ENCODE measurements at regions not wholly inside any gene's neighbourhood (a gene's known extent, or its start where the extent isn't known, plus 50 kb on each side); places are given as distances from the start of the nearest gene placed in this dataset.
"Not testable (repeated sequence)": the region's sequence is repeated elsewhere in the genome, so short reads cannot be mapped to it uniquely, and the experiment has no call there.

DNA sequence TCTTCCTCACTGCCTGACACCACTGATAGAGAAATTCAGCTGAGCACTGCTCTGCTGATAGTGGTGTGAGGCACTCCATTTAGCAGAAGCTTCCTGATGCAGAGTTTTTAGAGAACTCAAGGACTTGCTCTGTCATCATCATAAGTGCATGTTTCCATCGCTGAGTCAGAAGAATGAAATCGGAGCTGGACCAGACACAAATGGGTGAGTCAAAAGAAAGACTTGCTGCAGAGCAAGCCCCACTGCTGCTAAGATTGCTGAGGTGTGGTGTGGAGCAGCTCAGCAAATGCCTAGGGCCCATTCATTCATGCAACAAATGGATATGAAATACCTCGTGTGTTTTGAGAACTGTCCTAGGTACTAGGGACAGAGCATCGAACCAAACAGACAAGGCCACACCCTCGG, 410.2 kb upstream of the SLC30A5 start:
- no peak overlapping the region for H3K4me3 ChIP-seq (ENCODE audit: low read depth, low read length)
- no peak for DNase-seq (ENCODE audit: low read depth)
- TF ChIP-seq, protein P1, sequence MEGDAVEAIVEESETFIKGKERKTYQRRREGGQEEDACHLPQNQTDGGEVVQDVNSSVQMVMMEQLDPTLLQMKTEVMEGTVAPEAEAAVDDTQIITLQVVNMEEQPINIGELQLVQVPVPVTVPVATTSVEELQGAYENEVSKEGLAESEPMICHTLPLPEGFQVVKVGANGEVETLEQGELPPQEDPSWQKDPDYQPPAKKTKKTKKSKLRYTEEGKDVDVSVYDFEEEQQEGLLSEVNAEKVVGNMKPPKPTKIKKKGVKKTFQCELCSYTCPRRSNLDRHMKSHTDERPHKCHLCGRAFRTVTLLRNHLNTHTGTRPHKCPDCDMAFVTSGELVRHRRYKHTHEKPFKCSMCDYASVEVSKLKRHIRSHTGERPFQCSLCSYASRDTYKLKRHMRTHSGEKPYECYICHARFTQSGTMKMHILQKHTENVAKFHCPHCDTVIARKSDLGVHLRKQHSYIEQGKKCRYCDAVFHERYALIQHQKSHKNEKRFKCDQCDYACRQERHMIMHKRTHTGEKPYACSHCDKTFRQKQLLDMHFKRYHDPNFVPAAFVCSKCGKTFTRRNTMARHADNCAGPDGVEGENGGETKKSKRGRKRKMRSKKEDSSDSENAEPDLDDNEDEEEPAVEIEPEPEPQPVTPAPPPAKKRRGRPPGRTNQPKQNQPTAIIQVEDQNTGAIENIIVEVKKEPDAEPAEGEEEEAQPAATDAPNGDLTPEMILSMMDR (IDR thresholded peaks at IDR 0.05; ENCODE audit: insufficient read depth, low read depth, low read length, missing control alignments), result no peak

DNA sequence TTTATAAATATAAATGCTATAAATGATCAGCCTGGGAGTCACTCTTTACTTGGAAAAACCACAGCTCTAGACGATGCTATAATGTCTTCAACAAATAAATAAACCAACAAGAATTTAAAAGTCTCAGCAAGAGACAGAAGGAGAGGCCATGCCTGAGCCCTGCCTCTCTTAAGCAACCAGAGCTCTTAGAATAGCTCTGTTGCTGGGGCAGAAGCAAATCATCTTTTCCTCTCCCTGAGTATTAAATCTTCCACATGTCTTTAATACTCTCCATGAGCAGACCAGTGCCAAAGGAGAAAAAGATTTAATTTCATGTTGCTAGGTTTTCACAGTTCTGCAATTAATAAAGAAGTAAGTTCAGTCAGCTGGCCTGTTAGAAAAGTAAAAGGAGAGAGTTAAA, 408.0 kb upstream of the SLC30A5 start:
- DNase-seq (ENCODE audit: low read depth), result no peak
- TF ChIP-seq, protein P1 (IDR thresholded peaks at IDR 0.05; ENCODE audit: insufficient read depth, low read depth, low read length, missing control alignments), result no peak
- no peak overlapping the region for H3K4me3 ChIP-seq (ENCODE audit: low read depth, low read length)

DNA sequence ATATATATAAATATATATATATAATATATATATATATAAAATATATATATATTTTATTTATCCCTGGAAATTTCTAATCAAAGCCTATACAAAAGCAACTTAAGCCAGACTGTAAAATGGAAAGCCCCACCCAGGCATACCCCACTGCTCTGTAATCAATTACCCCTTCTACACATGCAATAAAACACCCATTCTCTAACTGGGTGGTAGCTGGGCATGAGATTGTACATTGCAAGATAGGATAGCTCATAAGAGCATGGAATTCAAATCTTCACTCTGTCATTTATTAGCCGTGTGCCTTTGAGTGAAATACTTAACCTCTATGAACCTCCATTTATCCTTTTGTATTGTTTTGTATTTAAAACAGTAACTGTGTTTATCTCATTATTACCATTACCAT, 405.3 kb upstream of the SLC30A5 start:
- no peak overlapping the region for H3K4me3 ChIP-seq (ENCODE audit: low read depth, low read length)
- no peak for DNase-seq (ENCODE audit: low read depth)
- TF ChIP-seq, protein P1 (IDR thresholded peaks at IDR 0.05; ENCODE audit: insufficient read depth, low read depth, low read length, missing control alignments), result no peak

DNA sequence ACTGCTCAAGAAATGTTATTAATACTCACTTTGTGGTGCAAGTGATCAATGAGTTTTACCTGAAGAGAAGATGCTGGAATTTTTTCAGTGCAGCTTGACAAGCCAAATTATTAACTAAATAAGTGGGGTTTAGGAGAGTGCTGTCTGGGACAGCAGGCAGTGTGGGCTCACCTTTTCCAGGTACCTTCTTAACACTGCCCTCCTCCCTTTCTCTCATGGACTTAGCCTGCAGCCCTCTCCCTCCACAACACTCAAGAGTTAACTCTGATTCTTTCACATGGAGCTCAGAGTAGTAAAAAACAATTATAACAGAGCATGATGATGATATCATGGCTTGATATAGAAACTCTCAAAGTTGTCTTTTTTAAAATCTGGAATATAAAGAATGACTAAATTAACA, 404.8 kb upstream of the SLC30A5 start:
- no peak overlapping the region for H3K4me3 ChIP-seq (ENCODE audit: low read depth, low read length)
- TF ChIP-seq, protein P1 (IDR thresholded peaks at IDR 0.05; ENCODE audit: insufficient read depth, low read depth, low read length, missing control alignments), result no peak
- DNase-seq (ENCODE audit: low read depth), result no peak

DNA sequence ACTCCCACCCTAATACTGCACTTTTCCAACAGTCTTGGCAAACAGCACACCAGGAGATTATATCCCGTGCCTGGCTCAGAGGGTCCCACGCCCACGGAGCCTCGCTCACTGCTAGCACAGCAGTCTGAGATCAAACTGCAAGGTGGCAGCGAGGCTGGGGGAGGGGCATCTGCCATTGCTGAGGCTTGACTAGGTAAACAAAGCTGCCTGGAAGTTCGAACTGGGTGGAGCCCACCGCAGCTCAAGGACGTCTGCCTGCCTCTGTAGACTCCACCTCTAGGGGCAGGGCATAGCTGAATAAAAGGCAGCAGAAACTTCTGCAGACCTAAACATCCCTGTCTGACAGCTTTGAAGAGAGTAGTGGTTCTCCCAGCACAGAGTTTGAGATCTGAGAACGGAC, 401.9 kb upstream of the SLC30A5 start:
- DNase-seq (ENCODE audit: low read depth); H3K4me3 ChIP-seq (ENCODE audit: low read depth, low read length): not testable (repeated sequence)

DNA sequence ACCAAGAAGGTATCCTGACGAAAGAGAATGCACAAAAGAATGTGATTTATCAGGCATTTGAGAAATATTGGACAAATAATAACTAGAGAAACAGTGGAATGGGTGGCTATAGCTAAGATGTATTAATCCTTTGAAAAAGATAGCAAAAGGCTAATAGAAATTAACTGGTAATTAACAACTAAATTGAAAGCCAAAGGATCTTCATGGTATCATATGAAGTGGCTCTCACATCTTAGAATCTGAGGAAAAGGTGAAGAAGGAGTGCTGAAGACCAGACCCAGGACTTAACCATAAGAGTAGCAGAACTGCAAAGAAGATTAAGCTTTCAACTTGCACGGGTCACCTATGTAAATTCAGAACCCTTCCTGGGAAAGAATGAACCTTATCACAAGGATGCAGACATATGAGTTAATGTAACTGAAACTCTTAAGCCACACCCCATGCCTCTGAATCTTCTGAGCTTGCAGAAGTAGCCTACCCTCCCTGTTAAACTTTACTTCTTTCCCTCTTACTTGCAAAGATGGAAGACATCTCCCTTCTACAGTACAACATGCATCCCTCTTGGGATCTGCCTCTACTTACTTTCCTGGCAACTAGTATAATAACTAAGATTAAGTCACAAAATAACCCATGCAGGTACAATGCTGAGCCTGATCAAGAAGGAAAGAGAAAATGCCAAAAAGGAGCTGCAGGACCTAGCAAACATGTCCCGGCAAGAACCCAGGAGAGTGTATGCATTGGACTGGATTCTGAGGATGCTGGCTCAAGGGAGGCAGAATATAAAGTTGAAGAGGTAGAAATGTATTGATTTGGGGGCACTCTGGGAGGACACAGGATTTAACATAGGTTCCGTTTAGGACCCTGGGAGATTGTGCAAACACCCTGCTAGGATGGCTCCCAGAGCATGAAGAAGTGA, 395.5 kb upstream of the SLC30A5 start:
- TF ChIP-seq, protein P1 (IDR thresholded peaks at IDR 0.05; ENCODE audit: insufficient read depth, low read depth, low read length, missing control alignments), result no peak
- DNase-seq (ENCODE audit: low read depth), result no peak
- H3K4me3 ChIP-seq (ENCODE audit: low read depth, low read length), result no peak overlapping the region

DNA sequence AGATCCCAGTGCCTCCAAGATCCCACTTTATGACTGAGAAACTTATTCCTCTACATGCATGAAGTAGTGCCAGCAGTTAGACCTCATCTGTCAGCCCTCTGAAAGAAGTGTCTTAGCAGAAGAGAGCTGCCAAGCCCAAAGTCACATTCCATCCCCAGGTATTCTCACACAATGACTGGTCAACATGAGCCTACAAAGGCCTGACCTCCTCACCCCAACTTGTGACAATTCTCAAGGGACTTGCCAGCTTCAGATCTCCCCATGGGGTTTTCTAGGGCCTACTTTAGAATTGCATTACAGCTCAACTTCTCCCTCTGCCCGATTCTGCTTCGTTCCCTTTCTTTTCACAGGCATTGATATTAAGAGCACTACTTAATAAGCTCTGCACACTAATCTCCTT, 393.8 kb upstream of the SLC30A5 start:
- TF ChIP-seq, protein P1 (IDR thresholded peaks at IDR 0.05; ENCODE audit: insufficient read depth, low read depth, low read length, missing control alignments), result no peak
- no peak overlapping the region for H3K4me3 ChIP-seq (ENCODE audit: low read depth, low read length)
- DNase-seq (ENCODE audit: low read depth), result peak; percentile 49
